ENCODE measurements at regions not wholly inside any gene's neighbourhood (a gene's known extent, or its start where the extent isn't known, plus 50 kb on each side); places are given as distances from the start of the nearest gene placed in this dataset.

DNA sequence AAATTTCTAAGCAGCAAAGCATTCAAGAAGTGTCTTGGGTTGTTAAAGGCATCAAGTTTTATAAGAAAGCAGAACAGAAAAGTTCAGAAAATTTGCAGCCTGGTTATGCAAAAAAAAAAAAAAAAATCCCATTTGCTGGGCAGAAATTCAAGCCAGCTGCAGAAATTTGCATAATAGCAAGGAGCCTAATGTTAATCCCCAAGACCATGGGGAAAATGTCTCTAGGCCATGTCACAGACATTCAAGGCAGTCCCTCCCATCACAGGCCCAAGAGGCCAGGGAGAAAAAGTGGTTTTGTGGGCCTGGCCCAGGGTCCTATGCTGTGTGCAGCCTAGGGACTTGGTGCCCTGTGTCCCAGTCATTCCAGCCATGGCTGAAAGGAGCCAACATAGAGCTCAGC lies 269.0 kb upstream of the SLC39A10 start:
- DNase-seq (ENCODE audit: insufficient read length) (no peak), FAIRE-seq (no peak)

DNA sequence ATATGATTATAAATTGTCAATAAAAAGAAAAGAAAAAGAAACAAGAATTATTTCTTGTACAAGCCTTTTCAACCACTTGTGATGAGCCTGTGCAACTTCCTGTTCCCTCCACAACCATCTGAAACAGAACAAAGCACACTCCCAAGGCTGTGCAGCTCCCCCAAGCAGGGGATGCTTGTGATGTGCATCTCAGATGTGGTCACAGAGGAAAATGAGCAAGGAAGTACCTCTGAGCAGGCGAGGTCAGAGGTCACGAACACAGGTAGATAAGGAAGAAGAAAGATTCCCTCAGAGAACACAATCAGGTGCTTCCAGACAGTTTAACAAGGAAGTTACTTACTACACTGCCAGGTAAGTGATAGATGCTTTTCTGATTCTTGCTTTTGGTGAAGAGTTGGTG lies 274.8 kb upstream of the SLC39A10 start:
- TF ChIP-seq POLR2AphosphoS5 (IDR thresholded peaks at IDR 0.05; ENCODE audit: low read depth, low read length) (no peak), TAF1 (IDR thresholded peaks at IDR 0.05; ENCODE audit: borderline replicate concordance, low read depth, low read length) (no peak), POLR2A (IDR thresholded peaks at IDR 0.05; ENCODE audit: low read depth, low read length) (no peak)
- no peak for FAIRE-seq
- no peak for DNase-seq (ENCODE audit: insufficient read length)

More for the DNA sequence above, 269.0 kb upstream of the SLC39A10 start:
- TF ChIP-seq POLR2AphosphoS5 (IDR thresholded peaks at IDR 0.05; ENCODE audit: low read depth, low read length) (no peak), POLR2A (IDR thresholded peaks at IDR 0.05; ENCODE audit: low read depth, low read length) (no peak), TAF1 (IDR thresholded peaks at IDR 0.05; ENCODE audit: borderline replicate concordance, low read depth, low read length) (no peak)

DNA sequence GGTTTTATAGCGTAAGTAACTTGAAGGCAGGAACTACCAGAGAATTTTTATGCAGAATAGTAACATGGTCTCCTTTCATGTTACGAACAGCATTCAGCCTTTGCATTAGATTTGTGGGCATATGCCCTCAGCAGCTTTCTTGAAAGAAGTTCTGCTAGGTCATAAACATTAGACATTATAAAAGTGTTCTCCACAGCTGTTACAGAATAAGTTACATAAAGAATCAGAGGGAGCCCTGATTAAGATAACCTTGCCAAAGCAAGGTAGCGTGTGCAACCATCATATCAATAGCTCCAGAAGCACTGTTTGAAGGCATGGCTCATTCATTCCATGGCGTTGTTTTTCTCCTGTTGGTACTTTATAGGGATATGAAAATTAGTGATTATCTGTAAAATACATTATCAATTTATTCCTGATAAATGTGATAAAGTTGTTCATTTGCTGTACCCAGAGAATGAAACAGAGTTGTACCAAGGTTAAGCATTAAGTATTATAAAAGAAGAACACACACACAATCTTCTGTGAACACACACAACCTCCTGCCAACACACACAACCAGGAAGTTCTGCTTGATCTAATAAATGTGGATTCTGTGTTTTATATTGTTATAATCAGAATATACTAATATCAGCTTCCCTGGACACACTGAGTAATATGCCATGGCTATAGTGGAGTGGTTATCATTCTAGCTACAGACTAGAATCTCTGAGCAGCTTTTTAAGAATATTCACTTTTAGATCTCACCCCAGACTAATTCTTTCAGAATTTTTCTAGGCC lies 286.7 kb upstream of the SLC39A10 start:
- FAIRE-seq: no peak
- TF ChIP-seq TAF1 (IDR thresholded peaks at IDR 0.05; ENCODE audit: borderline replicate concordance, low read depth, low read length) (no peak), POLR2A (IDR thresholded peaks at IDR 0.05; ENCODE audit: low read depth, low read length) (no peak), POLR2AphosphoS5 (IDR thresholded peaks at IDR 0.05; ENCODE audit: low read depth, low read length) (no peak)
- DNase-seq (ENCODE audit: insufficient read length): no peak

DNA sequence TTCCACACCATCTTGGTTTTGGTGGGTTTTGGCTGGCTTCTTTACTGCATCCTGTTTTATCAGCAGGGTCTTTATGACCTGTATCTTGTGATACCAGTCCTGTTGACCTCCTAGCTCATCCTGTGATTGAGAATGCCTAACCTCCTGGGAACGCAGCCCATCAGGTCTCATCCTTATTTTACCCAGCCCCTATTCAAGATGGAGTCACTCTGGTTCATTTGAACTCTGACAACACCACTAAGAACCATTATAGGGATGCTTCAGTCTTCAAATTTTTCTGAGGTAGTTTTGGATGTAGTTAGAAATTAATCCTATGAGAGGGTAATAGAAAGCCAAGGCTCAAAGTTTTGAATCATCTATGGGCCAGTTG lies 287.8 kb upstream of the SLC39A10 start:
- DNase-seq (ENCODE audit: insufficient read length) (no peak), FAIRE-seq (no peak)
- TF ChIP-seq POLR2AphosphoS5 (IDR thresholded peaks at IDR 0.05; ENCODE audit: low read depth, low read length) (no peak), TAF1 (IDR thresholded peaks at IDR 0.05; ENCODE audit: borderline replicate concordance, low read depth, low read length) (no peak), POLR2A (IDR thresholded peaks at IDR 0.05; ENCODE audit: low read depth, low read length) (no peak)

DNA sequence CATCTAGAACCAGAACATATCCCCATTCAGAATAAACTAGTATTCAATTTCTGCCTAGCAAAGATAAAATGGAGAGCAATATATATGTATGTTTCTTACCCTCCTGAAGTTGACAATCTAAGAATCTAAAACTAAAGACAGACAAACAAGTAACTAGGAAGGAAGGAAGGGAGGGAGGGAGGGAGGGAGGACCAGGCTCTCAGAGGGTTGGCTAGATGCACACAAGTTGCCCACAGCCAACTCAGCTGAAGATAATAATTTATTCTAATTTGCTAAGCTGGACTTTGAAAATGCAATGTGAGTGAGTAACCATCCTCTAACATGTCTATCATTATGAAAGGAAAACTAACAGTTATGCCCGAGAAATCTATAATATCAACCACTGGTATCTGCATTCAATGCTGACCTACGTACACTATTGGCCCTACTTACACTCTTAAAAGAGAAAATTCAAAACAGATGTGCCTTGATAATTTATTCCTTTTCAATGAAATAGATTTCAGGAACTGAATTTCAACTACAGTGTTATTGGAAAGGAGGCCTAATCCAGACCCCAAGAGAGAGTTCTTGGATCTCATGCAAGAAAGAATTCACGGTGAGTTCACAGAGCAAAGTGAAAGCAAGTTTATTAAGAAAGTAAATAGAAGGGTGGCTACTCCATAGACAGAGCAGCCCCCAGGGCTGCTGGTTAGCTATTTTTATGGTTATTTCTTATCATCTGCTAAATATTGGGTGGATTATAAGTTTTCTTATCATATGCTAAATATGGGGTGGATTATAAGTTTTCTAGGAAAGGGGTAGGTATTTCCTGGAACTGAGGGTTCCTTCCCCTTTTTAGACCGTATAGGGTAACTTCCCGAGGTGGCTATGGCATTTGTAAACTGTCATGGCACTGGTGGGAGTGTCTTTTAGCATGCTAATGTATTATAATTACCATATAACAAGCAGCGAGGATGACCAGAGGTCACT lies 288.5 kb upstream of the SLC39A10 start:
- no peak for FAIRE-seq
- TF ChIP-seq POLR2AphosphoS5 (IDR thresholded peaks at IDR 0.05; ENCODE audit: low read depth, low read length): no peak
- no peak for TF ChIP-seq TAF1 (IDR thresholded peaks at IDR 0.05; ENCODE audit: borderline replicate concordance, low read depth, low read length)
- no peak for TF ChIP-seq POLR2A (IDR thresholded peaks at IDR 0.05; ENCODE audit: low read depth, low read length)
- no peak for DNase-seq (ENCODE audit: insufficient read length)

DNA sequence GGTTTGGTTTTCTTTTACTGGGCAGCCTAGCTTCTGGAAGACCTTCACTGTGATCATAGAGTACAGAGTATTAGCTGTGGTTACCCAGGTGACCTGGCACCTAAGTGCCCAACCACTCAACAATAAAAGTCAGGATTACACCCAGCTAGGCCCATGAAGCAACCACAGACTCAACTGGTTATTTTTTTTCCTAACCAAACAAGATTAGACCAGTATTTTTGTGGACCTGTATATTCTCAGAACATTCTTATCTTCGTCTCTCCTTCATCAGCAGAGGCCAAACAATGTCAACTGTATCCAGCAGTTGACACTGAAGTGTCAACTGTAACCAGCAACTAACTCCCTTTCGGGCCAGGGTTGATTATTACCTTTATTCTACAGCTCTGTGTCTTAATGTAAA lies 289.2 kb upstream of the SLC39A10 start:
- DNase-seq (ENCODE audit: insufficient read length) (no peak), FAIRE-seq (no peak)
- TF ChIP-seq POLR2AphosphoS5 (IDR thresholded peaks at IDR 0.05; ENCODE audit: low read depth, low read length) (no peak), TAF1 (IDR thresholded peaks at IDR 0.05; ENCODE audit: borderline replicate concordance, low read depth, low read length) (no peak), POLR2A (IDR thresholded peaks at IDR 0.05; ENCODE audit: low read depth, low read length) (no peak)

DNA sequence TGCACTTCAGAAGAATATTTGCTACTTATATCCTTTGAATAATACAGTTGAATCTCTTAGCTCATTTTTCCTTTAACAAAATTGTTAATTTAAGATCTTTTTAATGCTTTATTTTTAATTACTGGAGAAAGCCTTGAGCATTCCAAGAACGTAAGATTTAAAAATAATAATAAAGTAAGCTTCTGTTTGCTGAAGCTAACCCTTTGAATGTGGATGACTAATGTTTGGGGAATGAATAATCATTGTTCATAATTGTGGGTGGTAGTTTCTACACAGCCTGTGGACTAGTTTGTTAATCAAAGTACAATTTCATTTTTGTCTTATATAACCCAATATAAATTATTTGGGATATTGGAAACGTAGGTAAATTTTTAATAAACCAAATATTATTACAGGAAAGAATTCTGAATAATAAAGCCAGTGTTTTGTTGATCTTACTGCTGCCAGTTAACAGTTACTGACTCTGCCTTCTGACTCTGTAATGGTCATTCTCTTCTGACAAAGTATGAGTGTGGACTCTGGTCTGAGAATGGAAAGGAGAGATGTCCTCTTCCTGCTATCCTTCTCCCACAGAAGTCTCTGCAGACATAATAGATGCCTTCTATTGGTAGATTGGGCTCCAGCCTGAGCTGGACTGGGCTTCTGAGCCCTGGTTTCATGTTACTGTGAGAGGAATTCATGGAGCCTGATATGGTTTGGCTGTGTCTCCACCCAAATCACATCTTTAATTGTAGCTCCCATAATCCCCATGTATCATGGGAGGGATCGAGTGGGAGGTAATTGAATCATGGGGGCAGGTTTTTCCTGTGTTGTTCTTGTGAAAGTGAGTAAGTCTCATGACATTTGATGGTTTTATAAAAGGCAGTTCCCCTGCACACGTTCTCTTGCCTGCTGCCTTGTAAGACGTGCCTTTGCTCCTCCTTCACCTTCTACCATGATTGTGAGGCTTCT lies 292.7 kb upstream of the SLC39A10 start:
- no peak for FAIRE-seq
- no peak for DNase-seq (ENCODE audit: insufficient read length)
- TF ChIP-seq POLR2A (IDR thresholded peaks at IDR 0.05; ENCODE audit: low read depth, low read length) (no peak), POLR2AphosphoS5 (IDR thresholded peaks at IDR 0.05; ENCODE audit: low read depth, low read length) (no peak), TAF1 (IDR thresholded peaks at IDR 0.05; ENCODE audit: borderline replicate concordance, low read depth, low read length) (no peak)

DNA sequence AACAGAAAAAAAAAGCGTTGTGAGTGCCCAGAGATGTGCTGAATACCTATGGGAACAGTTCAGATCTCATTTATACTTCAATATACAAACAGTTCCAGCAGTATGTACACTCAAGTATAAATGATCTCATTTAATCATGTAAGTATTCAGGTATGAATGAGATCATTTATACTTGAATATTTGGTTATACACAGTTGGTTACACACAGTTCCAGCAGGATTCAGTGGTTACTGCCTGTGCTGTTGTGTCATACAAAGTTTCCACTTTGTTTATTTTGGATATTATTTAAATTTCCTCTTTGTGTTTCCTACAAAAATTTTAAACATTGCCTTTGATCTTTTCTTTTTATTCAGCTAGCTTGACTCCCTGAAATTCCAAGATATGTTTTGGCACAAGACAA lies 293.5 kb upstream of the SLC39A10 start:
- TF ChIP-seq TAF1 (IDR thresholded peaks at IDR 0.05; ENCODE audit: borderline replicate concordance, low read depth, low read length) (no peak), POLR2AphosphoS5 (IDR thresholded peaks at IDR 0.05; ENCODE audit: low read depth, low read length) (no peak), POLR2A (IDR thresholded peaks at IDR 0.05; ENCODE audit: low read depth, low read length) (no peak)
- FAIRE-seq (no peak), DNase-seq (ENCODE audit: insufficient read length) (no peak)

DNA sequence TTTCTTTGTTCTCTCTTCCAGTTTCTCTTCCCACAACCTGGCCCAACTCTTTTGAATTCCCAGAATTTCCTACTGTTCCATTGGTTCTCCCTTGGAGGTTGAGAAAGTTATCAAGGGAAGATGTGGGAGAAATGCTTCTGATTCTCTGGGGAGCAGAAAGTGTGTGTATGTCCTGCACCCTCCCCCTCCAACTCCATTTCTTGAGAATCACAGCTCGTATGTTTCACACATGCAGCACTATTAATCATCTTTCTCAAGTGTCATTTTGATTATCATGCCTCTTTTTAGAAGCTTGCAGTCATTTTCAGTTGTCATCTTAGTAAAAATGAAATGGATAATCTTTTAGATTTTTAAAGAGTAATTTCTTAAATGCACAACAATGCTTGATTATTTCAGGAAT lies 296.8 kb upstream of the SLC39A10 start:
- FAIRE-seq (no peak), DNase-seq (ENCODE audit: insufficient read length) (no peak)
- TF ChIP-seq POLR2AphosphoS5 (IDR thresholded peaks at IDR 0.05; ENCODE audit: low read depth, low read length): no peak
- TF ChIP-seq TAF1 (IDR thresholded peaks at IDR 0.05; ENCODE audit: borderline replicate concordance, low read depth, low read length): no peak
- no peak for TF ChIP-seq POLR2A (IDR thresholded peaks at IDR 0.05; ENCODE audit: low read depth, low read length)

DNA sequence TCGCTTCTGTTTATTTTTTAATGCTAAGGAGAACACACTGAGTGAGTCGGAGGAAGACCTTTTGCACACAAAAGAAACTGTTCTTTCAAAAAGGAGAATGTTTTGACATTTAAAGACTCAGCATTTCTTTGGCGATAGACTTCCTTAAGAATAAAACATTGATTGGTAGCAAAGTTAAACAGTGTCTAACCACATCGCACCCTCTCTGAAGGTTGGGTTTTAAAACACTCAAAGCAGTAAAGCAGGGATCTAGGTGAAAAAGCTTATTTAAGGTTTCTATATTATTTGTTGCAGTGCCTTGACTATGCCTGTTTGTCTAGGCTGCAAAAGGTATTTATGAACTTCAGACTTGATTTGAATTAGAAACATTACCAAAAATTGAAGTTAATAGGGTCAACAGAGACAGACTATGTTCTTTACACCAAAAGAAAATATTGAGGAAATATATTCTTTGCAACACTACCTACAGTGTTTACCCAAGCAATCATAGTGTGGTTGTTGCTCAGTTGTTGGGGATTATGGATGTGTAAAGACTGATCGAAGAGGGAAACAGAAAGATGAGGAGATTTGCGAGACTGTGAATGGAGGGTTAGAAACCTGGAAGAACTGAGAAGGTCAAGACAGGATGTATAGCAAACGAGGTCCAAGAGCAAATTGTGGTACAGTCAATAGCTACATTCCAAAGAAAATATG lies 297.8 kb upstream of the SLC39A10 start:
- FAIRE-seq (no peak), DNase-seq (ENCODE audit: insufficient read length) (no peak)
- TF ChIP-seq POLR2A (IDR thresholded peaks at IDR 0.05; ENCODE audit: low read depth, low read length): no peak
- no peak for TF ChIP-seq POLR2AphosphoS5 (IDR thresholded peaks at IDR 0.05; ENCODE audit: low read depth, low read length)
- TF ChIP-seq TAF1 (IDR thresholded peaks at IDR 0.05; ENCODE audit: borderline replicate concordance, low read depth, low read length): no peak

Measured in GM12892 (cell line).